Vagina (tissue), 2 donors: ENCODE measurements at regions not wholly inside any gene's neighbourhood (a gene's known extent, or its start where the extent isn't known, plus 50 kb on each side); places are given as distances from the start of the nearest gene placed in this dataset.

ENCODE experiments used
- CTCF ChIP-seq, 3 experiments: fragments of 450-650 bp in 2 of 3; fragments of 200-600 bp in 1 of 3; sonication (generic) in 1 of 3; IDR thresholded peaks; one replicate each; pipeline ENCODE4 v1.5.1; 2017 to 2019; ENCODE audit warnings: antibody characterized with exemption in 3 of 3, mild to moderate bottlenecking in 2 of 3, moderate library complexity in 2 of 3
- POLR2A ChIP-seq, 2 donors: fragments of 450-650 bp; IDR thresholded peaks; one replicate each; pipeline ENCODE4 v1.6.1; 2017; ENCODE audit warnings: antibody characterized with exemption in 2 of 2, mild to moderate bottlenecking in 2 of 2, moderate library complexity in 2 of 2

GRCh38 chr9:126153382-126153781 is 173.2 kb upstream of the MVB12B start:
- no peak for TF ChIP-seq POLR2A (IDR thresholded peaks at IDR 0.05)
- TF ChIP-seq CTCF (IDR thresholded peaks at IDR 0.05) = no peak
